Mesodermal cell (in vitro differentiated cells): ENCODE measurements at regions not wholly inside any gene's neighbourhood (a gene's known extent, or its start where the extent isn't known, plus 50 kb on each side); places are given as distances from the start of the nearest gene placed in this dataset.

Experiments
- H3K27ac ChIP-seq: 2 replicates; pipeline ENCODE4 v1.7.0; 2013; ENCODE audit warnings: mild to moderate bottlenecking, low read depth, low read length, moderate library complexity; ENCODE audit not compliant: severe bottlenecking
- H3K36me3 ChIP-seq: 2 replicates; pipeline ENCODE4 v1.7.1; 2013; ENCODE audit warnings: mild to moderate bottlenecking, low read length, moderate library complexity; ENCODE audit not compliant: control insufficient read depth, insufficient read depth
- H3K4me1 ChIP-seq: one replicate; pipeline ENCODE4 v1.7.1; 2013; ENCODE audit warnings: mild to moderate bottlenecking, low read length; ENCODE audit not compliant: insufficient read depth, control insufficient read depth, poor library complexity, severe bottlenecking
- H3K4me3 ChIP-seq: 2 replicates; pipeline ENCODE4 v1.7.0; 2013; ENCODE audit warnings: low read length, control low read depth, mild to moderate bottlenecking; ENCODE audit not compliant: insufficient read depth, poor library complexity, severe bottlenecking; ENCODE audit errors: extremely low read depth
- H3K9me3 ChIP-seq: 2 replicates; pipeline ENCODE4 v1.7.1; 2013; ENCODE audit warnings: mild to moderate bottlenecking, low read length, moderate library complexity; ENCODE audit not compliant: control insufficient read depth
- WGBS, 2 experiments: methylation state at CpG; one replicate each; pipeline ENCODE4 v1.1.5; 2013; ENCODE audit warnings: missing lambda C conversion rate in 2 of 2; ENCODE audit not compliant: insufficient coverage in 2 of 2; 5-methylcytosine and 5-hydroxymethylcytosine counted together

- H3K4me1 ChIP-seq: no peaks in the 10 kb centered on the region
- WGBS, 2 experiments: 86 to 88% methylated on average over 11 to 21 of the region's 21 CpGs
Measured at GRCh38 chr2:239498981-239499634, 98.3 kb upstream of the HDAC4 start.

GRCh38 chr2:239498576-239498975 lies 97.8 kb upstream of the HDAC4 start:
- Histone ChIP-seq H3K27ac (no peak overlapping the region), H3K36me3 (no peaks in the 10 kb centered on the region)
- 74 to 81% methylated on average over 14 to 16 of the region's 16 CpGs for WGBS, 2 experiments

More at GRCh38 chr2:239498981-239499634, 98.3 kb upstream of the HDAC4 start:
- H3K4me3 ChIP-seq: no peak overlapping the region
- no peak overlapping the region for H3K27ac ChIP-seq
- no peaks in the 10 kb centered on the region for H3K9me3 ChIP-seq
- H3K36me3 ChIP-seq: no peaks in the 10 kb centered on the region

GRCh38 chr2:239496700-239497099 lies 95.9 kb upstream of the HDAC4 start:
- H3K9me3 ChIP-seq: no peaks in the 10 kb centered on the region
- 94 to 100% methylated on average over 1 to 2 of the region's 2 CpGs for WGBS, 2 experiments

More at GRCh38 chr2:239498576-239498975, 97.8 kb upstream of the HDAC4 start:
- Histone ChIP-seq H3K4me1 (no peaks in the 10 kb centered on the region), H3K9me3 (no peaks in the 10 kb centered on the region), H3K4me3 (no peak overlapping the region)

GRCh38 chr2:239495791-239496233 lies 95.0 kb upstream of the HDAC4 start:
- Histone ChIP-seq H3K27ac (no peak overlapping the region), H3K36me3 (no peaks in the 10 kb centered on the region), H3K4me1 (no peaks in the 10 kb centered on the region), H3K9me3 (no peaks in the 10 kb centered on the region), H3K4me3 (no peak overlapping the region)
- WGBS, 2 experiments: 82 to 86% methylated on average over 5 to 7 of the region's 8 CpGs

More at GRCh38 chr2:239496700-239497099, 95.9 kb upstream of the HDAC4 start:
- H3K4me1 ChIP-seq: no peaks in the 10 kb centered on the region
- no peak overlapping the region for H3K27ac ChIP-seq
- H3K4me3 ChIP-seq: no peak overlapping the region
- no peaks in the 10 kb centered on the region for H3K36me3 ChIP-seq

GRCh38 chr2:239495175-239495574 lies 94.4 kb upstream of the HDAC4 start:
- Histone ChIP-seq H3K4me1 (no peaks in the 10 kb centered on the region), H3K36me3 (no peaks in the 10 kb centered on the region), H3K4me3 (no peak overlapping the region), H3K9me3 (no peaks in the 10 kb centered on the region), H3K27ac (no peak overlapping the region)
- 84 to 100% methylated on average over 4 of the region's 4 CpGs for WGBS, 2 experiments

GRCh38 chr2:239494578-239494977 lies 93.8 kb upstream of the HDAC4 start:
- WGBS, 2 experiments: 100% methylated on average over 1 of the region's 3 CpGs; no CpG with 5 or more reads in 1 of the 2 experiments
- Histone ChIP-seq H3K4me1 (no peaks in the 10 kb centered on the region), H3K36me3 (no peaks in the 10 kb centered on the region), H3K4me3 (no peak overlapping the region), H3K27ac (no peak overlapping the region), H3K9me3 (no peaks in the 10 kb centered on the region)

GRCh38 chr2:239489481-239489880 lies 88.7 kb upstream of the HDAC4 start:
- Histone ChIP-seq H3K9me3 (no peaks in the 10 kb centered on the region), H3K4me3 (no peak overlapping the region), H3K4me1 (no peaks in the 10 kb centered on the region), H3K36me3 (no peaks in the 10 kb centered on the region), H3K27ac (no peak overlapping the region)
- WGBS, 2 experiments: 85% methylated on average over 3 of the region's 3 CpGs

- Histone ChIP-seq H3K36me3 (no peaks in the 10 kb centered on the region), H3K4me1 (no peaks in the 10 kb centered on the region), H3K27ac (no peak overlapping the region), H3K9me3 (no peaks in the 10 kb centered on the region), H3K4me3 (no peak overlapping the region)
- 85 to 88% methylated on average over 7 to 8 of the region's 8 CpGs for WGBS, 2 experiments
Measured at GRCh38 chr2:239488125-239488524, 87.3 kb upstream of the HDAC4 start.

GRCh38 chr2:239487272-239487671 lies 86.5 kb upstream of the HDAC4 start:
- Histone ChIP-seq H3K36me3 (no peaks in the 10 kb centered on the region), H3K4me1 (no peaks in the 10 kb centered on the region), H3K9me3 (no peaks in the 10 kb centered on the region), H3K27ac (no peak overlapping the region), H3K4me3 (no peak overlapping the region)
- 90 to 94% methylated on average over 8 to 11 of the region's 11 CpGs for WGBS, 2 experiments

GRCh38 chr2:239485622-239486021 lies 84.8 kb upstream of the HDAC4 start:
- H3K27ac ChIP-seq: no peak overlapping the region
- H3K4me1 ChIP-seq: no peaks in the 10 kb centered on the region
- H3K9me3 ChIP-seq: no peaks in the 10 kb centered on the region
- 75 to 93% methylated on average over 2 of the region's 3 CpGs for WGBS, 2 experiments
- H3K36me3 ChIP-seq: no peaks in the 10 kb centered on the region
- no peak overlapping the region for H3K4me3 ChIP-seq

- H3K9me3 ChIP-seq: no peaks in the 10 kb centered on the region
- H3K4me1 ChIP-seq: no peaks in the 10 kb centered on the region
- H3K27ac ChIP-seq: no peak overlapping the region
- no peak overlapping the region for H3K4me3 ChIP-seq
- no peaks in the 10 kb centered on the region for H3K36me3 ChIP-seq
- WGBS, 2 experiments: 95 to 98% methylated on average over 12 to 16 of the region's 22 CpGs
Measured at GRCh38 chr2:239484571-239485355, 83.9 kb upstream of the HDAC4 start.
